Mononuclear cell (primary cell): ENCODE measurements at regions not wholly inside any gene's neighbourhood (a gene's known extent, or its start where the extent isn't known, plus 50 kb on each side); places are given as distances from the start of the nearest gene placed in this dataset.

ENCODE experiments used
- H3K27me3 ChIP-seq: 2 replicates; pipeline ENCODE4 v1.6.0; 2011; ENCODE audit warnings: low read length, control low read depth; ENCODE audit not compliant: insufficient read depth
- H3K4me1 ChIP-seq: 2 replicates; pipeline ENCODE4 v1.5.1; 2011; ENCODE audit warnings: mild to moderate bottlenecking, low read length, control low read depth; ENCODE audit not compliant: insufficient read depth
- H3K4me3 ChIP-seq: 2 replicates; pipeline ENCODE4 v1.5.1; 2011; ENCODE audit warnings: mild to moderate bottlenecking, low read length, moderate library complexity
- H3K9me3 ChIP-seq: 2 replicates; pipeline ENCODE4 v1.5.1; 2011; ENCODE audit warnings: low read depth, mild to moderate bottlenecking, control low read depth, low read length

GRCh38 chr5:68714810-68715209 is 379.0 kb upstream of the SLC30A5 start:
- Histone ChIP-seq H3K4me1 (peaks cover 14% of the 10 kb centered on the region), H3K4me3 (no peak overlapping the region), H3K27me3 (no peaks in the 10 kb centered on the region), H3K9me3 (no peaks in the 10 kb centered on the region)

- H3K4me1 ChIP-seq: no peaks in the 10 kb centered on the region
- no peaks in the 10 kb centered on the region for H3K9me3 ChIP-seq
- no peaks in the 10 kb centered on the region for H3K27me3 ChIP-seq
- no peak overlapping the region for H3K4me3 ChIP-seq
Measured at GRCh38 chr5:68720884-68721610, 372.8 kb upstream of the SLC30A5 start.

- no peaks in the 10 kb centered on the region for H3K27me3 ChIP-seq
- H3K4me1 ChIP-seq: no peaks in the 10 kb centered on the region
- no peak overlapping the region for H3K4me3 ChIP-seq
- H3K9me3 ChIP-seq: no peaks in the 10 kb centered on the region
Measured at GRCh38 chr5:68722357-68722756, 371.5 kb upstream of the SLC30A5 start.

GRCh38 chr5:68725905-68726683 is 367.7 kb upstream of the SLC30A5 start:
- no peaks in the 10 kb centered on the region for H3K27me3 ChIP-seq
- no peak overlapping the region for H3K4me3 ChIP-seq
- H3K9me3 ChIP-seq: no peaks in the 10 kb centered on the region
- no peaks in the 10 kb centered on the region for H3K4me1 ChIP-seq

- no peaks in the 10 kb centered on the region for H3K9me3 ChIP-seq
- H3K4me1 ChIP-seq: no peaks in the 10 kb centered on the region
- H3K4me3 ChIP-seq: no peak overlapping the region
- no peaks in the 10 kb centered on the region for H3K27me3 ChIP-seq
Measured at GRCh38 chr5:68727931-68728330, 365.9 kb upstream of the SLC30A5 start.

GRCh38 chr5:68729678-68730077 is 364.1 kb upstream of the SLC30A5 start:
- H3K4me1 ChIP-seq: no peaks in the 10 kb centered on the region
- H3K4me3 ChIP-seq: no peak overlapping the region
- H3K9me3 ChIP-seq: no peaks in the 10 kb centered on the region
- H3K27me3 ChIP-seq: no peaks in the 10 kb centered on the region

GRCh38 chr5:68730220-68730978 is 363.4 kb upstream of the SLC30A5 start:
- no peaks in the 10 kb centered on the region for H3K4me1 ChIP-seq
- H3K4me3 ChIP-seq: no peak overlapping the region
- no peaks in the 10 kb centered on the region for H3K9me3 ChIP-seq
- no peaks in the 10 kb centered on the region for H3K27me3 ChIP-seq

- H3K9me3 ChIP-seq: no peaks in the 10 kb centered on the region
- no peaks in the 10 kb centered on the region for H3K4me1 ChIP-seq
- no peaks in the 10 kb centered on the region for H3K27me3 ChIP-seq
- H3K4me3 ChIP-seq: no peak overlapping the region
Measured at GRCh38 chr5:68730979-68731654, 362.7 kb upstream of the SLC30A5 start.

- H3K4me3 ChIP-seq: no peak overlapping the region
- H3K27me3 ChIP-seq: no peaks in the 10 kb centered on the region
- no peaks in the 10 kb centered on the region for H3K9me3 ChIP-seq
- no peaks in the 10 kb centered on the region for H3K4me1 ChIP-seq
Measured at GRCh38 chr5:68732251-68732650, 361.6 kb upstream of the SLC30A5 start.

GRCh38 chr5:68734781-68735180 is 359.0 kb upstream of the SLC30A5 start:
- Histone ChIP-seq H3K4me1 (peaks cover 5% of the 10 kb centered on the region), H3K4me3 (no peak overlapping the region), H3K27me3 (no peaks in the 10 kb centered on the region), H3K9me3 (no peaks in the 10 kb centered on the region)

- Histone ChIP-seq H3K4me3 (no peak overlapping the region), H3K9me3 (no peaks in the 10 kb centered on the region), H3K27me3 (no peaks in the 10 kb centered on the region), H3K4me1 (peaks cover 11% of the 10 kb centered on the region)
Measured at GRCh38 chr5:68738236-68738635, 355.6 kb upstream of the SLC30A5 start.

GRCh38 chr5:68738841-68739240 is 355.0 kb upstream of the SLC30A5 start:
- no peaks in the 10 kb centered on the region for H3K27me3 ChIP-seq
- H3K4me1 ChIP-seq: peaks cover 11% of the 10 kb centered on the region
- H3K4me3 ChIP-seq: no peak overlapping the region
- no peaks in the 10 kb centered on the region for H3K9me3 ChIP-seq

GRCh38 chr5:68739752-68740151 is 354.1 kb upstream of the SLC30A5 start:
- Histone ChIP-seq H3K9me3 (no peaks in the 10 kb centered on the region), H3K4me3 (no peak overlapping the region), H3K4me1 (peaks cover 11% of the 10 kb centered on the region), H3K27me3 (no peaks in the 10 kb centered on the region)

- no peak overlapping the region for H3K4me3 ChIP-seq
- no peaks in the 10 kb centered on the region for H3K27me3 ChIP-seq
- H3K9me3 ChIP-seq: no peaks in the 10 kb centered on the region
- H3K4me1 ChIP-seq: peaks cover 11% of the 10 kb centered on the region
Measured at GRCh38 chr5:68740226-68740910, 353.4 kb upstream of the SLC30A5 start.
